Transverse colon (tissue), 4 donors: ENCODE measurements at regions not wholly inside any gene's neighbourhood (a gene's known extent, or its start where the extent isn't known, plus 50 kb on each side); places are given as distances from the start of the nearest gene placed in this dataset.
"Not testable (repeated sequence)": the region's sequence is repeated elsewhere in the genome, so short reads cannot be mapped to it uniquely, and the experiment has no call there.

ENCODE experiments used
- EP300 ChIP-seq: sonication (generic); formaldehyde crosslinking; IDR thresholded peaks from one replicate; pipeline ENCODE4 v1.6.1; 2017; ENCODE audit warnings: antibody characterized with exemption, low read depth
- POLR2A ChIP-seq: fragments of 450-650 bp; IDR thresholded peaks from one replicate; pipeline ENCODE4 v1.6.1; 2016; ENCODE audit warnings: antibody characterized with exemption, mild to moderate bottlenecking, moderate library complexity
- POLR2AphosphoS5 ChIP-seq, 3 donors: sonication (generic); formaldehyde crosslinking; IDR thresholded peaks; one replicate each; pipeline ENCODE4 v1.6.1; 2016; ENCODE audit warnings: antibody characterized with exemption in 3 of 3
- TF ChIP-seq, protein P1 (sequence below), 5 experiments: fragments of 200-600 bp in 3 of 5; fragments of 450-650 bp in 2 of 5; sonication (generic) in 3 of 5; IDR thresholded peaks; 1 replicate in 2 of 5; 2 replicates in 3 of 5; pipeline ENCODE4 v1.5.1; 2016 to 2017; ENCODE audit warnings: antibody characterized with exemption in 5 of 5, inconsistent platforms in 3 of 5, mild to moderate bottlenecking in 2 of 5, moderate library complexity in 1 of 5

DNA sequence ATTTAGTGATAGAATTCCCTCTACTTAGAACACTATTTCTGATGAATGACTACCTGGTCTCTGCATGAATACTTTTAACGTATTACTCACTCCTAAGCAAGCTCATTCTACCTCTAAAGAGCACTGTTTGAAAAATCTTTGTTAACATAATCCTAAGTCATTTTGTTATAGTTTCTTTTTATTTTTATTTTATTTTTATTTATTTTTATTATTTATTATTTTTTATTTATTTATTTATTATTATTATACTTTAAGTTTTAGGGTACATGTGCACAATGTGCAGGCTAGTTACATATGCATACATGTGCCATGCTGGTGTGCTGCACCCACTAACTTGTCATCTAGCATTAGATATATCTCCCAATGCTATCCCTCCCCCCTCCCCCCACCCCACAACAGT lies 99.6 kb downstream of the SMPDL3A start:
- TF ChIP-seq, protein P1, sequence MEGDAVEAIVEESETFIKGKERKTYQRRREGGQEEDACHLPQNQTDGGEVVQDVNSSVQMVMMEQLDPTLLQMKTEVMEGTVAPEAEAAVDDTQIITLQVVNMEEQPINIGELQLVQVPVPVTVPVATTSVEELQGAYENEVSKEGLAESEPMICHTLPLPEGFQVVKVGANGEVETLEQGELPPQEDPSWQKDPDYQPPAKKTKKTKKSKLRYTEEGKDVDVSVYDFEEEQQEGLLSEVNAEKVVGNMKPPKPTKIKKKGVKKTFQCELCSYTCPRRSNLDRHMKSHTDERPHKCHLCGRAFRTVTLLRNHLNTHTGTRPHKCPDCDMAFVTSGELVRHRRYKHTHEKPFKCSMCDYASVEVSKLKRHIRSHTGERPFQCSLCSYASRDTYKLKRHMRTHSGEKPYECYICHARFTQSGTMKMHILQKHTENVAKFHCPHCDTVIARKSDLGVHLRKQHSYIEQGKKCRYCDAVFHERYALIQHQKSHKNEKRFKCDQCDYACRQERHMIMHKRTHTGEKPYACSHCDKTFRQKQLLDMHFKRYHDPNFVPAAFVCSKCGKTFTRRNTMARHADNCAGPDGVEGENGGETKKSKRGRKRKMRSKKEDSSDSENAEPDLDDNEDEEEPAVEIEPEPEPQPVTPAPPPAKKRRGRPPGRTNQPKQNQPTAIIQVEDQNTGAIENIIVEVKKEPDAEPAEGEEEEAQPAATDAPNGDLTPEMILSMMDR (IDR thresholded peaks at IDR 0.05): not testable (repeated sequence)
- TF ChIP-seq EP300; POLR2AphosphoS5 (IDR thresholded peaks at IDR 0.05); POLR2A: not testable (repeated sequence)
